Esophagus muscularis mucosa (tissue), 3 donors: ENCODE measurements at regions not wholly inside any gene's neighbourhood (a gene's known extent, or its start where the extent isn't known, plus 50 kb on each side); places are given as distances from the start of the nearest gene placed in this dataset.

Source experiments
- POLR2A ChIP-seq: fragments of 450-650 bp; IDR thresholded peaks from one replicate; pipeline ENCODE4 v1.6.1; 2017; ENCODE audit warnings: antibody characterized with exemption, moderate library complexity, mild to moderate bottlenecking, low read depth
- POLR2AphosphoS5 ChIP-seq, 2 donors: sonication (generic); formaldehyde crosslinking; IDR thresholded peaks; one replicate each; pipeline ENCODE4 v1.6.1; 2017; ENCODE audit warnings: antibody characterized with exemption in 2 of 2
- TF ChIP-seq, protein P1 (sequence below), 3 experiments: fragments of 200-600 bp in 2 of 3; fragments of 450-650 bp in 1 of 3; sonication (generic) in 2 of 3; IDR thresholded peaks; one replicate each; pipeline ENCODE4 v1.5.1; 2017 to 2019; ENCODE audit warnings: antibody characterized with exemption in 3 of 3, mild to moderate bottlenecking in 2 of 3, moderate library complexity in 1 of 3

- TF ChIP-seq POLR2A: no peak
- TF ChIP-seq, protein P1, sequence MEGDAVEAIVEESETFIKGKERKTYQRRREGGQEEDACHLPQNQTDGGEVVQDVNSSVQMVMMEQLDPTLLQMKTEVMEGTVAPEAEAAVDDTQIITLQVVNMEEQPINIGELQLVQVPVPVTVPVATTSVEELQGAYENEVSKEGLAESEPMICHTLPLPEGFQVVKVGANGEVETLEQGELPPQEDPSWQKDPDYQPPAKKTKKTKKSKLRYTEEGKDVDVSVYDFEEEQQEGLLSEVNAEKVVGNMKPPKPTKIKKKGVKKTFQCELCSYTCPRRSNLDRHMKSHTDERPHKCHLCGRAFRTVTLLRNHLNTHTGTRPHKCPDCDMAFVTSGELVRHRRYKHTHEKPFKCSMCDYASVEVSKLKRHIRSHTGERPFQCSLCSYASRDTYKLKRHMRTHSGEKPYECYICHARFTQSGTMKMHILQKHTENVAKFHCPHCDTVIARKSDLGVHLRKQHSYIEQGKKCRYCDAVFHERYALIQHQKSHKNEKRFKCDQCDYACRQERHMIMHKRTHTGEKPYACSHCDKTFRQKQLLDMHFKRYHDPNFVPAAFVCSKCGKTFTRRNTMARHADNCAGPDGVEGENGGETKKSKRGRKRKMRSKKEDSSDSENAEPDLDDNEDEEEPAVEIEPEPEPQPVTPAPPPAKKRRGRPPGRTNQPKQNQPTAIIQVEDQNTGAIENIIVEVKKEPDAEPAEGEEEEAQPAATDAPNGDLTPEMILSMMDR (IDR thresholded peaks at IDR 0.05): no peak
- TF ChIP-seq POLR2AphosphoS5 (IDR thresholded peaks at IDR 0.05): no peak
These were observed 68.1 kb upstream of the FREM1 start for GRCh38 chr9:14978022-14979000.
